SKM-1 treated with dmso at 0.1 percent for 144 hours (cell line): ENCODE measurements at regions not wholly inside any gene's neighbourhood (a gene's known extent, or its start where the extent isn't known, plus 50 kb on each side); places are given as distances from the start of the nearest gene placed in this dataset.

Experiments used
- DNase-seq: peaks from one replicate; lab custom pipeline; 2025; ENCODE audit not compliant: unreplicated experiment; lab: John Stamatoyannopoulos, UW

DNA sequence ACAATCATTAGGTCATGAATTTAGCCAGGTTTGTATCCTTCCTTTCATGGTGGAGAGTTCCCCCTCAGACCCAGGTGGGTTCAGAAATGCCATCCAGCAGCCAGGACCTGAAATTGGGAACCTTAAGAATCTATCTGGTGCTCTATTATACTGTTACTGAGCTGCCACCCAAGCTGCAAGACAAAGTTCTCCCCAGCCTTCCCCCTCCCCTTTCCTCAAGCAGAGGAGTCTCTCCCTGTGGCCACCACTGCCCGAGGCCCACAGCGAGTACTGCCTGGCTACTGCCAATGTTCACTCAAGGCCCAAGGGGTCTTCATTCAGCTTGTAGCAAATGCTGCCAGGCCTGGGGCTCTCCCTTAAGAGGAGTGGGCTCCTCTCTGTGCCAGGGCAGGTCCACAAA, 133.8 kb downstream of the TMEM38B start:
- no peak for DNase-seq

DNA sequence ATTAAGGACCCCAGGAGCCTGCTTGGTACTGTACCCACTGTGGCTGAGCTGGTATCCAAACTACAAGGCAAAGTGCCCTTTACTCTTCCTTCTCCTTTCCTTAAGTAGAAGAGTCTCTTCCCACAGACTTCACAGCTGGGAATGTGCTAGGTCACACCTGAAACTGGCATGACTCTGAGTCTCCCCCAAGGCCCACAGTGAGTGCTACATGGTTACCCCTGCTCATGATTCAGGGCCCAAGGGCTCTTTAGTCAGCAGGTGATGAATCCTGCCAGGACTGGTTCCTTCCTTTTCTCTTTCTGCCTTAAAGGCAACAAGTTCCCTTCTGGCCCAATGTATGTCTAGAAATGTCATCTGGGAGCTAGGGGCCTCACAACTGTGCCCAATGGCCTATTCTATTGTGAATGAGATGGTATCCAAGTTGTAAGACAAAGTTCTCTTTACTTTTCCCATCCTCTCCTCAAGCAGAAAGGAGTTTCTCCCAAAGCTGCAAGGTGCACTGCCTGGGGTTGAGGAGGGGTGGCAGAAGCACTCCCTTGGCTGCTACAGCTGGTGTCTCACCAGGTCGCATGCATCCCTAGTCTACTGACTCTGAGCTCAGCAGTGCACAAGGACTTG, 134.4 kb downstream of the TMEM38B start:
- no peak for DNase-seq

DNA sequence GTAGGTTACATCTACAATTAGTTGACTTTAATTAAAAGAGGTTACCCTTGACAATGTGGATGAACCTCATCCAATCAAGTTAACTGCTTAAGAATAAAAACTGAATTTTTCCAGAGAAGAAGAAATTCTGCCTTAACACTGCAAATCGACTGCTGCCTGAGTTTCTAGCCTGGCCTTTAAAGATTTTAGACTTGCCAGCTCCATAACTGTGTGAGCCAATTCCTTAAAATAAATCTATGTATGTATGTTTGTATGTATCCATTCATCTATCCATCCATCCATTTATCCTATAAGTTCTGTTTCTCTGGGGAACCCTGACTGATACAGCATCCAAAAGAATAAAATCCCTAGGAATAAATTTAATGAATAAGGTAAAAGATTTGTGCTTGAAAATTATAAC, 136.1 kb downstream of the TMEM38B start:
- DNase-seq: no peak

DNA sequence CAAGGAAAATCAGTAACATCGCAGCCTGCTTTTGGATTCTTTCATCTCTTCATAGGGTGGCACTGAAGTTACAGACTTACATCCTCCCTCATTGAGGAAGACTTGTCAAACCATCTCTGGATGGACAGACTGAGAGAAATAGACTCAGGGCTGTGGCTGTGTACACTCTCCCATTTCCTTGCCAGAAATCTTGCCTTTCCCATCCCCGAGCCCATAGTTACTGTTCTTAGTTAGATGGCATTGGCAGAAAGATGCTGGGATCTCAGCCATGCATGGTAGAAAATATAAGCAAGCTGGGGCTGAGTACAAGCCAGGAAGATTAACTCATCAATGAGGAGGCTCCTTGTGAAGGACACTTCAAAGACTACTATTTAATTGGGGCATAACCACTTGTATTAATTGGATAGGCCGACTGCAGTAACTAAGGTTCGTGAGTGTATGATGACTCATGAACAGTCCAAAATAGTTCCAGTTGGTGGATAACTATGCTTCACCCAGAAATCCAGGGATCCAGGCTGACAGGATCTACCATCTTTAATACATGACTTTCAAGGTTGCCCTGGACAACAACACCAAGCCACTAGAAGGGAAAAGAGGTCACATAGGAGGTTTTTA, 137.9 kb downstream of the TMEM38B start:
- DNase-seq: no peak

DNA sequence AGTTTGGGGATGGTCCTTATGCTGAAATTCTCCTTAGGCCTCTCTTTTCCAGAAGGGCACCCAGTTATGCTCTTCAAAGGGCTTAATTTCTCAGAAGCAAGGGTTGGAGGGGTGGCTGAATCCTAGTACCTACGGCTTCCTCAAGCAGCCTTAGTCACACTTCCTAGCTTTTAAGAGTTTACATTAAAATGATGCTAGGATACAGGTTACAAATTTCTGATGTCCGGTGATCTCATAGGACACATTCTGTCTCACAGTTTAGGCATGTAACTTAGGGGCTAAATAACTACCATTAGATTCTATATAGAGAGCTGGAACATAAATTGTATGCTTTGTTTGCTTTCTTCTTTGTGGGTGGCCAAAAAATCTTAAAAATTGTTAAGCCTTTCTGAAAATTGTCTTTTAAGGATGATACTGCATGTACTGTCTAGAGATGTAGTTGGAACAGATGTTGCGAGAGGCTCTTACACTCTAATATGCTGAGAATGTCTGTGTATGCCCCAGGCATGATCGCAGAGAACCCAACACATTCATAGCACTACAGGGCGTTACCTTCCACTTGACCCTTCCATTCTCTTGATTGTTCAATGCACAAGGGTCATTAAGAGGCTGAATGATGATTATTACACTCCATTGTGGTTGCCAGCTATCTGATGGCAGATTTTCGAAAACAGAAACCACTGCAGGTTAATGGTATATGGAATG, 139.1 kb downstream of the TMEM38B start:
- no peak for DNase-seq

DNA sequence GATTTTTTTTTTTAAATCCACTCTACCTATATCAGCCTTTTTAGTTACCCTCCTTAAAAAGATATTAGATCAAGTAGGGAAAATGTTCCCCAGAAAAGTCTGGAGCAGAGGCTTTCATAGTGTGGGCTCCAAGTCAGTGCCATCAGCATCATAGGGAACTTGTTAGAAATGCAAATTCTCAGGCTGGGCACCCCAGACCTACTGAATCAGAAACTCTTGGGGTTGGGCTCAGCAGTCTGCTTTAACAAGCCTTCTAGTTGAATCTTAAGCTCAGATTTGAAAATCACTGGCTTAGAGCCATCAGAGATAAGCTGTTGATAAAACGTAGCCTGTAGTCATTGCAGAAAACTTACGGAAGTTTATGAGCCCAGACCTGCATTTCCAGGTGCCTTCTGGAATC, 140.1 kb downstream of the TMEM38B start:
- no peak for DNase-seq

DNA sequence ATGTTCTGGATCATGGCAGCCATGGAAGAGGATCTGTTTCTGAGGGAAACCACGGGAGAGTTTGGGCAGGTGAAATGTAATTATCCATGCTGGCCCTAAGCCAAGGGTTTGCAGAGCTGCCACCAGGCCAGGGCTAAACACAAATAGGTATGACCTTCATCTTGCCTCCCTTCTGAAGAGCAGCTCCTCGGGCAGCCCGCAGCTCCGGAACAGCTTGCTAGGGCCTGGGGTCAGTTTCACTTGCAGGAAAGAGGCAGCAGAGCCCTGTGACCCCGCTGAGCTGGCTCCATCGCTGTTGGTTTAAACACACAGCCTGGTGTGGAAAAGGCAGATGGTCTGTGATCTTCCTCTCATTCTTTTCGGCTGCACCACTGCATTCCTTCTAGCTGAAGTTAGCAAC, 141.4 kb downstream of the TMEM38B start:
- no peak for DNase-seq

DNA sequence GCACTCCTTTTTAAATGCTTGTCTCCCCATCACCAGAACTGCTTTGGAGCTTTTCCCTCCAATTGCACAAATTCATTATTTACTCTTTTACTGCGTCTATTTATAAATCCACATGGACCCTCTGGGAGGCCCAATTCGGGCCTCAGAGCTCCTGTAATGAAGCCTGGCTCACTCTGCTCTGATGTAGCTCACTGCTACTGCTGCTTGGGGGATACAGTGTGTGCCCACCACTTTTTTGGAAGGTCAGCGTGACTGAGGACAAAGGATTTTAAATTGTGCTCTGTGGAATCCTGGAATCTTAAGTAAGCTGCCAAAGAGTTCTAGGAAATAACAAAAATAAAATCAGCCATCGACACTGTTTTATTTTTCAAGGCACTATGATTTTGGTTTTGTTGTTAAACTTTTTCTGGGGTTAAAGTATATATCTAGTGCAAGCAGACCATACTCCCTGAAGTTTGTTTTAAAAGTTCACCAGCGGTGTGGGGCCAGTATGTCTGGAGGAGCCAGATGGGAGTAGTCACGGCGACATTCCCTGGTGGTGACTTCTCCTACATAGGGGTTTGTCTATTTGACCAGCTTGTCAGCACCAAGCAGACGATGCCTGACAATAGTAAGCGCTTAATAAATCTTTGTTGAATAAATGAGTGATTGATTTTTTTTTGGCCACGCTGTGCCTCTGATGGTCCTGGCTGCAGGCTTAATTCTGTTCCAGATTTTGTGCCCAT, 142.8 kb downstream of the TMEM38B start:
- no peak for DNase-seq

DNA sequence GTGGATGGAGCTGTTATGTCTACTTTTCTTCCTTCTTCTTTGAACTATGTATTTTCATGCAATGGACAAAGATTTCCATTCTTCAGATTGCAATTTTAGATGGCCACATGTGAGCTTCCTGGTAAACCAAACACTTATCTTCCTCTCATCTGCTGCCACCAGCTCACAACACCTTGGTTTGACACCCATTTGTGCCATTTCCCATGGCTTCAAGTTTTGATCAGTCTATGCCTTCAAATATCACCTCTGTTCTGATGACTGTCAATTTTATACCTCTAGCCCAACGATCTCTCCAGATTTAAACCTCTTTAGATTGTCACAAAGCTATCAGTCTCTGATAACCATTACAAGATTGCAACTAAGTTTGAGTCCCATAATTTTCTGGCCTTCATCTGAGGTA, 147.2 kb downstream of the TMEM38B start:
- no peak for DNase-seq

DNA sequence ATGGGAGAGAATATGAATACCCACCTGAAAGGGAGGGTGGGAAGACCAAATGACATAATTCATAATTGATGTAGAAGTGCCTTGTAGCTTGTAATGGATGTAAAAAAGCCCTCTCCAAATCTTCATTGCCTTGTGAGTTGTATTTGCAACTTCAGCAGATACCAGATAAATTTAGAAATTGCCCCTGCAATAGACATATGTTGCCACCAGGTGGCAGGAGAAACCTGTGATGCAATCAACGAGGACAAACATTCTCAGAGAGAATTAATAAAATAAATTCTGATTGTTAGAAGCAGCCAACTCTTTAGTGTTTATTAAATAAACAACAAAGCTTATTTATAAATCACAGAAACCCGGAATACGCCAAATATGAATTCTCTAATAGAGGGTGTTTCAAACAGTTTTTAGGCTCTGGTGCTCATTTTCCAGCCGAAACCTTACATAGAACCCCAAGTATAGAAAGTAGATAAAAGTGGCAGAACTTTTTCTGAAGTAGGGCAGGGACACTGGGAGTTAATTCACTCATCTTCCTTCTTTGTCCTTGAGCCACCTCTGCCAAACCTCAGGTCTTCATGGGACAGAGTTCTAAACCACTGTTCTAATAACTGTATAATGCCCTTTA, 147.8 kb downstream of the TMEM38B start:
- DNase-seq: no peak

DNA sequence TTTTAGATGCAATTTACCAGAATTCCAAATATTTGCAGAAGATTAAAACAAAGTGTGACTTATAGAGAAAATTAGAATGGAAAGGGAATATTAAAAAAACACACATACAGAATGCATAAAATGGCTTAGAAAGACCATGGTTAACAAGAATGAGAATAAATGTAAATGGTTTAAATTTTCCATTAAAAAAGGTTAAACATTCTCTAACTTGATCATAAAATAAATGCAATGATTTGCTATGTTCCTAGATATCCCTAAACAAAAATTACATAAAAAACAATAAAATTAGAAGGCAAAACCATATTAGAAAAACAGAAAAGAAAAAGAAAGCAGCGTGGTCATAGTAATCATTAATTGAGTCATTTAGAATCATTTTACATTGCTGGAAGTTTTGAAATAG, 152.5 kb downstream of the TMEM38B start:
- DNase-seq: no peak

DNA sequence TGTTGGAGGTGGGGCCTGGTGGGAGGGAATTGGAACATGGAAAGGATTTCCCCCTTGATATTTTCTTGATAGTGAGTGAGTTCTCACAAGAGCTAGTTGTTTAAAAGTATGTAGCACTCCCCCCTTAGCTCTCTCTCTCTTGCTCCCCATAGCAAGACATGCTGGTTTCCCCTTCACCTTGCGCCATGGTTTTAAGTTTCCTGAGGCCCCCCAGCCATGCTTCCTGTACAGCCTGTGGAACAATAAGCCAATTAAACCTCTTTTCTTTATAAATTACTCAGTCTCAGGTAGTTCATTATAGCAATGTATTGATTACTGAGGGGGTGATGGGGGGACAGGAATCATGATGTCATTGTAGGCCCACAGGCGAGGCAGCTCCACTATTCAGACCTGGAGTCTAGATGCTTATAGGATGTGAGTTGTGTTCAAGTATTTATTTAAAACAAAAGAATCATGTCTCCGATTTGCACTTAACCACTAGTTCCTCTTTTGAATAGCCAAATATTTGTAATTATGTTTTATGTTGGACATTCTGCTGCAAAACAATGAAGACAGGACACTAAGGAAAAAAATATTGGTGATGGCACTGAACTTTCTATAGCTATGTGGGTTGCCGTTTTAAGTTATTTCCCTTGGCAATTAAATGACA, 156.6 kb downstream of the TMEM38B start:
- DNase-seq: no peak

DNA sequence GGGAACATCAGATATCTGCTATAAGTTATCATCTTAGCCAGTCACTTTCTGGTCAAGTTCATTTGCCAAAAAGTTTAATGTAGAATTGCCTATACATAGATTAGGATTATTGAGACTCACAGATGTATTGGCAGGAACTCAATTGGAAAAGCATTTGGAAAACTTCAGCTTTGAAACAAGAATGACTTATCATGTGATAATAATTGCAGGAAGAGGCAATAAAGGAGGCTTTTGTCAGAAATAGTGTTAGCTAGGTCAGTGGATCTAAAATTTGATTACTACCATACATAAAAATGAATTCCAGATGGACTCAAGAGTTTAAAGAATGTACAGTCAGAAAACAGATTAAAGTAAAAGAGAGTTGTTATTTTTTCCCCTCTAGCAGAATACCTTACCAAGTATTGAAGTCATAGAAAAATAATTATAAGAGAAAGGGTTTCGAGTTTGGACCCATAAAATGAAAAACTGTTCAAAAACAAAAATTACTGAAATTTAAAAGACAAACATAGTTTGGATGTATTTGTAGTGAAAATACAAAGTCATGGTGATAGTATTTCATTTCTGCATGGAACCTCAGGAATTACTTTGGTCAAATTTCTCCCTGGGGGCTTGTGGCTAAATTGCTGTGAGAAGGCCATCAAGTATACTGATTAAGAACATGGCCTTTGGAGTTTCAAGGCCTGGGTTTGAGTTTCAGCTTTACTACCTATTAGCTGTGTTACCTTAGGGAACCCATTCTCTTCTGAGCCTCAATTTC, 159.9 kb downstream of the TMEM38B start:
- DNase-seq: no peak

DNA sequence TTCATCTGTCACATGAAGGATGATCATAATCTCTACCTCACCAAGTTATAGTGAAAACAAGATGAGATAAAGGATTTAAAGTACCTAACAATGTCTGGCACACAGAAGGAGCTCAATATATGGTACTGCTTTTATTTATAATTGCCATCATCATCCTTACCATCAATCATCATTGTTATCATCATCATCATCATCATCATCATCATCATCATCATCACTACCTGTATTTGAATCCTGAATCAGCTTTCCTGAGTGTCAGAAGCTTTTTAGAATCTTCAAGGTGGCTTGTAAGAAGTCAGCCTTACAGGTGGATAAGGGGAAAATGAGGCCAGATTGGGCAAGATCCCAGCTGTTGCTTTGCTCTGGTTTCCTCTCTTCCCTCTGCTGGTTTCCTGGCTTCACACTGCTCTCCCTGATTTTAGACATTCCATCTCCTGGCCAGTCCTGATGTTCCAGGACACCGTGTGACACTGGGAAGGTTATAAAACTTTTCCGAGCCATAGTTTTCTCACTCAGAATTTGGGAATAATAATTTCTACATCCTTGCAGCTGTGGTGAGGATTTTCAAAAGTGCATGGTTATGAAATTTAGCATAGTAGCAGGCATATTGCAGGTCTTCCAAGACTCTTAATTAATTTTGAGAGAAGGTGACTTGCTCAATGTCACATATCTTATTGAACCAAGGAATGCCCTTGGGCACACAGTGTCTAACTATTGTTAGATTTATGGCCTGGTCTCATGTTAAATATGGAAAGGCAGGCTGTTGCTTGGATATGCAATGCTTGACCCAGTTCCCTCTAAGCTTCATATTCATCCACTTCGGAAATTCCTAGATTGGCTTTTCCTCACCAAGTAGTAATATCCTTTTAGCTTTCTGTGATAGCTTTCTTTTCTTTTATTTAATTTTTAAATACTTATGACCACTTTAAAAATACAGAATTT, 160.7 kb downstream of the TMEM38B start:
- no peak for DNase-seq

DNA sequence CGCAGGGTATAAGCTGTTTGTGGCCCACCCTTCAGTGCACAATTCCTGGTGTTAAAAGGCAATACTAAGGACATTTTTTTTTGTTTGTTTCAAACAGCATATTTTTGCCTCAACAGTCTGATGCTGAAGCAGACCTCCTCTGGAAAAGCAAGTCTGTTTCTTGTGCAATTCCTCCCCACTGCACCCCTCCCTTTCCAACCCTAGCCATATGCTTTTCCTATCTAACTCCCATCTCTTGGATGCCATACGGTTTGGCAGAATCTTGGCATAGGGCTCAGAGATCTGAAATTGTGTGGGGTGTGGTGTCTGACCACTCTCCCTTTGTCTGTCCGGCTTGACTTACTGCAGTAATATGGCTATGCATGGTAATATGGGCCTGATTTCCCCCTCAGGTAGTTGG, 161.6 kb downstream of the TMEM38B start:
- DNase-seq: no peak

DNA sequence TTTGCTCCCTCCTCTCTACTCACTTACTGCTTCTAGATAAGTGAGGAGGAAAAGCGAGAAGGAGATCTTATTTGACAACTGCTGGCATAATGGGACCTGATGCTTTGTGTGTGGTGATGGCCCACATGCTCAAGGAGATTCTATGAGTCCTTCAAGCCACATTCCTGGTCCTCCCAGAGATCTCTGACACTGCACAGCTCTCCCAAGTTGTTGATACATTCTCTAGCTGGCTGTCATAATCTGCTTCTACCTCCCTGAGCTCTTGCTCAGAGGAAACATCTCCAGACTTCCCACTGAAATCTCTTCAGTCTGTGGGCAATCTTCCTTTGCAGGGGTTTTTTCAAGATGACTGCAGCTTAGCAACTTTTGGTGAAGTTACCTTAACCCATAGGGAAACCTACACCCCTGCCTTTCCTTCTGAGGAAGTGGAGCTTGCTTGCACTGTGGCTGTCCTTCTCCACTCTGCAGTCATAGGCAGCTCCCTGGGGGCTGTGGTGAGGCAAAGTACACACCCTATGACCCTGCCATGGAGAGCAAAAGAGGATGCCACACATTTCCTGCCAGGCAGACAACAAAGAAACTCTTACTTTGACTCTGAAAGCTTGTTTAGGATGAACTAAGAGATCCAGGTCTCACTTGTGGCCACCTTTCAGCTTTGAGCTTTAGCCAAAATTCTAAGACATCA, 163.8 kb downstream of the TMEM38B start:
- no peak for DNase-seq

DNA sequence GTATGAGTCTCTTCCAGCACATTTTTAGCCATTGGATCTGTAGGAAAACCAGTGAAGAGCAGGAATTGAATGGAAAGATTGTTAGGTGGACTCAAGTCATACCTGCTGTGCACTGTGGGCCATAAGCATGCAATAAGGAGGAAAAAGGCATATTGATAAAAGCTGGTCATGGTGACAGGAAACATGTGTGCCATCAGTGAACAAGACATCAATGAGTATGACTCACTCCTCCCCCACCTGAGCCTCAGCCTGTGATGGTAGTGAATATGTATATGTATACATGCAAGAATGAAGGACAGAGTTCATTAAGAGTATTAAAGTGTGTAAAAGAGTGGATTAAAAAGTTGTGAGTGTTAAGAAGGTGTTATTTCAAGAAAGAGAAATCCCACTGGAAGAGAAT, 164.5 kb downstream of the TMEM38B start:
- DNase-seq: no peak

DNA sequence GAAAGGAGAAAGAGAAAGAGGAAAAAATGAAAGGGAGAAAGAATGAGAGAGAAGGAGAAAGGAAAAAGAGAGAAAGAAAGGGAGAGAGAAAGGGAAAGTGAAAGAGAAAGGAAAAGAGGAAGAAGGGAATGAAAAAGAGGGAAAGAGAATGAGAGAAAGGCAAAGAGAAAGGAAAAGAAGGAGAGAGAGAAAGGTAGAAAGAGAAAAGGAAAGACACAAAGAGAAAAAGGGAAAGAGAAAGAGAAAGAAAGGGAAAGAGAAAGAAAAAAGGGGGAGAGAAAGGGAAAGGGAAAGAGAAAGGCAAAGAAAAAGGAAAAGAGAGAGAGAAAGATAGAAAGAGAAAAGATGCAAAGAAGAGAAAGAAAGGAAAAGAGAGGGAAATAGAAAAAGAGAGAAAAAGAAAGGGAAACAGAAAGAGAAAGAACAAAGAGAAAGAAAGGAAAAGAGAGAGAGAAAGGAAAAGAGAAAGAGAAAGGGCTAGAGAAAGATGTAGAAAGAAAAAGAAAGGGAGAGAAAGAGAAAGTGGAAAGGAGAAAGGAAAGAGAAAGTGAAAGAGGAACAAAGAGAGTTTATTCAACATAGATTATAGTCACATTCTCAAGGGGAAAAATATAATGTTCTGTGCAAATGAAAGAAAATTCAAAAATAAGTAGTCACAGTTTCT, 165.2 kb downstream of the TMEM38B start:
- DNase-seq: no peak
